ENCODE measurements at regions not wholly inside any gene's neighbourhood (a gene's known extent, or its start where the extent isn't known, plus 50 kb on each side); places are given as distances from the start of the nearest gene placed in this dataset.
A peak's percentile ranks its signal among the peaks of the same experiment; 100 is the strongest.

DNA sequence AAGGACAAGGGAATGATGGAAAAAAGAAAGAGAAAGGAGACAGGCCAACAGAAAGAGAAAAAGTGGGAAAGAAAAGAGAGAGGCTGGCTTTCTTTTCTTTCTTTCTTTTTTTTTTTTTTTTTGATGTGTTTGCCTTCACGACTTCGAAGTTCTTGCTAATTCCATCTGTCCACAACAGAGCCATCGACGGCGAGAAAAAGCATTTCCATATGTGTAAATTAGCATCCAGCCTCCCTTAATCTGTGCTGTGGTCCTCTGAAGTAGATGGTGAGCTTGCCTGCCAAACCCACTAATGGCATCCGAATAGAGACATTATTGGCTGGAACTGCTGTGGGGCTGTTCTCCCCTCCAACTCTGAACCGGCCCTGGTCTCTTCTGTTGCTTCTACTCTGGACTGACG lies 997.4 kb downstream of the BCL11B start:
- Mint-ChIP-seq H3K9me3 (peaks cover 0 to 5% of the 10 kb centered on the region in 2 donors), H3K36me3 (ENCODE audit: insufficient read depth in 2 of 2) (peaks cover 2 to 3% of the 10 kb centered on the region in 2 donors), H3K4me1 (ENCODE audit: low read depth) (no peaks in the 10 kb centered on the region), H3K27ac (no peak overlapping the region), H3K27me3 (ENCODE audit: low read depth) (no peaks in the 10 kb centered on the region), H3K4me3 (no peak overlapping the region)
- DNase-seq, result no peak
- no peak for ATAC-seq (replicated peaks in 1 of 2)

DNA sequence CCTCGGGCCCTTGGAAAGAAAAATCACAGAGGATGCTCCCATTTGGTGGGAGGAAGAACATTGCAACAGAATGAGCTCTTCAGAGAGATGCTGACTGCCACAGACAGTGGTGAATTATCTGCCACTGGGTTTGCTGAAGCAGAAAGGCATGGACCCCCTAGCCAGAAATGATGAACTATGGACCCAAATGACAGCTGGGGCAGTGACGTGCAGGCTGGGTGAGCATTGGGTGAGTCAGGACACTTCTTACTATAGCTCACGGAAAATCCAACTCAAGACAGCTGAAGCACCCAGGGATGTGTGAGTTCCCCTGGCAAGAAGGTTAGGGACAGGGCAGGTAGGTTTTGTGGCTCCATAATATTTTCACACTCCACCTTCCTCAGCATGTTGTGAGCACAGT lies 993.2 kb downstream of the BCL11B start:
- peaks cover 5 to 7% of the 10 kb centered on the region in 2 donors for H3K36me3 Mint-ChIP-seq (ENCODE audit: insufficient read depth in 2 of 2)
- peaks cover 6 to 7% of the 10 kb centered on the region in 2 donors for H3K9me3 Mint-ChIP-seq
- ATAC-seq (replicated peaks in 1 of 2) (no peak), DNase-seq (no peak)
- H3K27me3 Mint-ChIP-seq (ENCODE audit: low read depth), result no peaks in the 10 kb centered on the region
- no peak overlapping the region for H3K27ac Mint-ChIP-seq
- H3K4me3 Mint-ChIP-seq, result no peak overlapping the region
- no peaks in the 10 kb centered on the region for H3K4me1 Mint-ChIP-seq (ENCODE audit: low read depth)

GRCh38 chr14:98280436-98280835 lies 991.6 kb downstream of the BCL11B start:
- Mint-ChIP-seq H3K36me3 (ENCODE audit: insufficient read depth in 2 of 2) (peaks cover 5 to 7% of the 10 kb centered on the region in 2 donors), H3K4me3 (no peak overlapping the region), H3K27ac (no peak overlapping the region), H3K27me3 (ENCODE audit: low read depth) (no peaks in the 10 kb centered on the region), H3K4me1 (ENCODE audit: low read depth) (no peaks in the 10 kb centered on the region), H3K9me3 (peaks cover 6 to 7% of the 10 kb centered on the region in 2 donors)
- ATAC-seq (replicated peaks in 1 of 2), result no peak
- DNase-seq, result no peak

DNA sequence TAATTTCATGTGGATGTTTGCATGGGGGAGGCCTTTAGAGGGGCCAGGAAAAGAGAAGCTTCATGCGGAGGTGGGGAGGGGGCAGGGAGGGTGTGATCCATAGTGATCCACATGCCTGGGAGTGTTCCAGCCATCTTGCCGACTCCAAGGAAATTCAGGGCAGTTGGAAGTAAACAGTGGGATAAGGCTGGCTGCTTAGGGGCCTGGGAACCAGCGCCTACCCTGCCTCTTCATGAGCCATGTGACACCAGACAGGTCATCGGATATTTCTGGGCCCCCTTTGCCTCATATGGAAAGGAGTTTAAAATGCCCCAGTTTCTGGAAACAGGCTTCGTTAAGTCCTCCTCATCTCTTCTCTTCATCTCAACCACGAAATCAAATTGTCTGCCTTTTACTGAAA lies 983.2 kb downstream of the BCL11B start:
- no peaks in the 10 kb centered on the region for H3K36me3 Mint-ChIP-seq (ENCODE audit: insufficient read depth in 2 of 2)
- H3K27me3 Mint-ChIP-seq (ENCODE audit: low read depth), result no peaks in the 10 kb centered on the region
- H3K27ac Mint-ChIP-seq, result no peak overlapping the region
- no peak overlapping the region for H3K4me3 Mint-ChIP-seq
- no peaks in the 10 kb centered on the region for H3K9me3 Mint-ChIP-seq
- DNase-seq (no peak), ATAC-seq (replicated peaks in 1 of 2) (no peak)
- H3K4me1 Mint-ChIP-seq (ENCODE audit: low read depth), result no peaks in the 10 kb centered on the region

- H3K27ac Mint-ChIP-seq, result no peak overlapping the region
- no peaks in the 10 kb centered on the region for H3K9me3 Mint-ChIP-seq
- H3K4me3 Mint-ChIP-seq, result no peak overlapping the region
- ATAC-seq (replicated peaks in 1 of 2) (peak; percentile 54 to 59), DNase-seq (peak; percentile 10 to 16)
- no peaks in the 10 kb centered on the region for H3K4me1 Mint-ChIP-seq (ENCODE audit: low read depth)
- H3K36me3 Mint-ChIP-seq (ENCODE audit: insufficient read depth in 2 of 2), result no peaks in the 10 kb centered on the region
- H3K27me3 Mint-ChIP-seq (ENCODE audit: low read depth), result no peaks in the 10 kb centered on the region
Measured at GRCh38 chr14:98290596-98290995, 981.4 kb downstream of the BCL11B start.

- Mint-ChIP-seq H3K36me3 (ENCODE audit: insufficient read depth in 2 of 2) (no peaks in the 10 kb centered on the region), H3K4me3 (no peak overlapping the region)
Measured at GRCh38 chr14:98292191-98292590, 979.8 kb downstream of the BCL11B start.

DNA sequence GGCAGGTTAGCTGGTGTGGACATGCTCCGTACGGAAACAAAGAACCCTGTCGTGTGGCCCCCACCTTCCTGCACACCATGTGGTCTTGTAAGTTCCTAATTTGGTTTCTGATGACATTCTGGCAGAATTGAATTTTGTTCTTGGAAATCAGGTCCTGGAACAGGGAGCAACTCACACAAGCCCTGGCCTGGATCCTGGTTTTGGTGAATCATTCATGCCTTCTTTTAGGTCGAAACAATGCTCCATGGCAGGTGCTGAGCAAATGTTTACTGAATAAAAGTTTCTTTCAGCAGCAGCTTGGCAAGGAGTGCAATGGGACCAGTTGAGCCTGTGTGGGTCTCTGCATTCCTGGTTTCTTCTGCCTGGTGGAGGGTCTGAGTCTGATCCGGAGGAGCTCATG lies 978.4 kb downstream of the BCL11B start:
- peaks cover 0 to 1% of the 10 kb centered on the region in 2 donors for H3K9me3 Mint-ChIP-seq
- no peaks in the 10 kb centered on the region for H3K27me3 Mint-ChIP-seq (ENCODE audit: low read depth)
- no peak overlapping the region for H3K27ac Mint-ChIP-seq
- H3K36me3 Mint-ChIP-seq (ENCODE audit: insufficient read depth in 2 of 2), result no peaks in the 10 kb centered on the region
- ATAC-seq (replicated peaks in 1 of 2) (no peak), DNase-seq (no peak)
- H3K4me3 Mint-ChIP-seq, result no peak overlapping the region
- no peaks in the 10 kb centered on the region for H3K4me1 Mint-ChIP-seq (ENCODE audit: low read depth)

More at GRCh38 chr14:98292191-98292590, 979.8 kb downstream of the BCL11B start:
- ATAC-seq (replicated peaks in 1 of 2), result no peak
- H3K4me1 Mint-ChIP-seq (ENCODE audit: low read depth), result no peaks in the 10 kb centered on the region
- H3K27ac Mint-ChIP-seq, result no peak overlapping the region
- no peak for DNase-seq
- H3K27me3 Mint-ChIP-seq (ENCODE audit: low read depth), result no peaks in the 10 kb centered on the region
- no peaks in the 10 kb centered on the region for H3K9me3 Mint-ChIP-seq

GRCh38 chr14:98296895-98297294 lies 975.1 kb downstream of the BCL11B start:
- Mint-ChIP-seq H3K36me3 (ENCODE audit: insufficient read depth in 2 of 2) (no peaks in the 10 kb centered on the region), H3K4me3 (no peak overlapping the region), H3K9me3 (peaks cover 0 to 1% of the 10 kb centered on the region in 2 donors), H3K4me1 (ENCODE audit: low read depth) (no peaks in the 10 kb centered on the region), H3K27ac (no peak overlapping the region), H3K27me3 (ENCODE audit: low read depth) (no peaks in the 10 kb centered on the region)
- no peak for ATAC-seq (replicated peaks in 1 of 2)
- no peak for DNase-seq

DNA sequence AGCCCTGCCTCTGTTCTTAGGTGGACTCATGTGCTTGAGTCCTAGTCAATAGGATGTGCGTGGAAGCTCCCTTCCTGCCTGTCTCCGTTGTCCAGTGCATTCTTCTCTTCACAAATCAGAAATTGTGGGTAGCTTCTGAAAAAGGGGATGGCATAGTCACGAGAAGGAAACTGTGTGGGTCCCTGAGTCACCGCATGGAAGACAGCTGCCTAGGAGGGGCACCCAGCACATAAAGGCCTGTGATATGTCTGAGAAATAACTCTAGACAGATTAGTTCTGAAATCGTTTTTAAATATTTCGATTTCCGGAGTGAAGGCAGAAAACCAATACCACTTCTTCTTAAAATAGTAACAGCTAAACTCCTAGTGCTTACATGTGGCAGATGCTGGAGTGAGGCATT lies 974.4 kb downstream of the BCL11B start:
- no peaks in the 10 kb centered on the region for H3K4me1 Mint-ChIP-seq (ENCODE audit: low read depth)
- H3K4me3 Mint-ChIP-seq, result no peak overlapping the region
- H3K27me3 Mint-ChIP-seq (ENCODE audit: low read depth), result no peaks in the 10 kb centered on the region
- ATAC-seq (replicated peaks in 1 of 2) (no peak), DNase-seq (no peak)
- peaks cover 0 to 1% of the 10 kb centered on the region in 2 donors for H3K9me3 Mint-ChIP-seq
- no peak overlapping the region for H3K27ac Mint-ChIP-seq
- H3K36me3 Mint-ChIP-seq (ENCODE audit: insufficient read depth in 2 of 2), result no peaks in the 10 kb centered on the region

GRCh38 chr14:98298481-98299244 lies 973.3 kb downstream of the BCL11B start:
- ATAC-seq (replicated peaks in 1 of 2) (no peak), DNase-seq (no peak)
- Mint-ChIP-seq H3K4me3 (no peak overlapping the region), H3K4me1 (ENCODE audit: low read depth) (no peaks in the 10 kb centered on the region), H3K27ac (no peak overlapping the region), H3K27me3 (ENCODE audit: low read depth) (no peaks in the 10 kb centered on the region), H3K36me3 (ENCODE audit: insufficient read depth in 2 of 2) (no peaks in the 10 kb centered on the region), H3K9me3 (peaks cover 0 to 1% of the 10 kb centered on the region in 2 donors)

- H3K27ac Mint-ChIP-seq, result peak overlapping the region; percentile 2
- peaks cover 0 to 2% of the 10 kb centered on the region in 2 donors for H3K36me3 Mint-ChIP-seq (ENCODE audit: insufficient read depth in 2 of 2)
- H3K9me3 Mint-ChIP-seq, result peaks cover 4% of the 10 kb centered on the region in 2 donors
- H3K4me3 Mint-ChIP-seq, result no peak overlapping the region
- DNase-seq (no peak), ATAC-seq (replicated peaks in 1 of 2) (no peak)
- no peaks in the 10 kb centered on the region for H3K27me3 Mint-ChIP-seq (ENCODE audit: low read depth)
- H3K4me1 Mint-ChIP-seq (ENCODE audit: low read depth), result peaks cover 4% of the 10 kb centered on the region
Measured at GRCh38 chr14:98301681-98302080, 970.3 kb downstream of the BCL11B start.

- no peak overlapping the region for H3K27ac Mint-ChIP-seq
- no peak for ATAC-seq (replicated peaks in 1 of 2)
- no peak overlapping the region for H3K4me3 Mint-ChIP-seq
- no peaks in the 10 kb centered on the region for H3K27me3 Mint-ChIP-seq (ENCODE audit: low read depth)
- peaks cover 0 to 2% of the 10 kb centered on the region in 2 donors for H3K36me3 Mint-ChIP-seq (ENCODE audit: insufficient read depth in 2 of 2)
- H3K9me3 Mint-ChIP-seq, result peaks cover 3 to 5% of the 10 kb centered on the region in 2 donors
- DNase-seq, result no peak
- peaks cover 5% of the 10 kb centered on the region for H3K4me1 Mint-ChIP-seq (ENCODE audit: low read depth)
Measured at GRCh38 chr14:98304574-98304973, 967.4 kb downstream of the BCL11B start.

GRCh38 chr14:98309591-98309990 lies 962.4 kb downstream of the BCL11B start:
- H3K9me3 Mint-ChIP-seq, result peaks cover 5 to 8% of the 10 kb centered on the region in 2 donors

DNA sequence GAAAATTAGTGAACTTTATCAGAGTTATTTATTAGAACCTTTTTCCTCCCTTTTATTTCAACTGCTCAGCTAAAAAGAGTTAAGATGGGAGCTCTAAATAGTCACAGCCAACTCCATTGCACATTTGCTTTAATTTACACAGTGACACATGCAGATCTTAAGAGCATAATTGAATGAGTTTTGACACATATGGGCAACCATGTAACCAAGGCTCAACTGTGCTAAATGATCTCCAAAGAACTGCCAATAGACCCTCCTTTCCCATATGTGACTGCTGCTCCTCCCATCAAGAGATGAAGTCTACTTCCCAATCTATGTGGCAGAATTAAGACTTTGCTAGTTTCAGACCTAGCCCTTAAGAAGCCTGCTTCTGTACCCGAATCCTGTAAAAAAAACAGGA lies 960.0 kb downstream of the BCL11B start:
- no peak for DNase-seq
- Mint-ChIP-seq H3K27ac (no peak overlapping the region), H3K4me1 (ENCODE audit: low read depth) (no peaks in the 10 kb centered on the region)

More at GRCh38 chr14:98309591-98309990, 962.4 kb downstream of the BCL11B start:
- H3K36me3 Mint-ChIP-seq (ENCODE audit: insufficient read depth in 2 of 2), result peaks cover 0 to 2% of the 10 kb centered on the region in 2 donors
- no peak overlapping the region for H3K27ac Mint-ChIP-seq
- peaks cover 5% of the 10 kb centered on the region for H3K4me1 Mint-ChIP-seq (ENCODE audit: low read depth)
- no peak overlapping the region for H3K4me3 Mint-ChIP-seq
- ATAC-seq (replicated peaks in 1 of 2) (no peak), DNase-seq (no peak)
- H3K27me3 Mint-ChIP-seq (ENCODE audit: low read depth), result no peaks in the 10 kb centered on the region

More for the DNA sequence above, 960.0 kb downstream of the BCL11B start:
- Mint-ChIP-seq H3K27me3 (ENCODE audit: low read depth) (no peaks in the 10 kb centered on the region), H3K9me3 (peaks cover 2 to 3% of the 10 kb centered on the region in 2 donors), H3K36me3 (ENCODE audit: insufficient read depth in 2 of 2) (no peaks in the 10 kb centered on the region), H3K4me3 (no peak overlapping the region)
- no peak for ATAC-seq (replicated peaks in 1 of 2)
